ENCODE measurements at regions not wholly inside any gene's neighbourhood (a gene's known extent, or its start where the extent isn't known, plus 50 kb on each side); places are given as distances from the start of the nearest gene placed in this dataset.

DNA sequence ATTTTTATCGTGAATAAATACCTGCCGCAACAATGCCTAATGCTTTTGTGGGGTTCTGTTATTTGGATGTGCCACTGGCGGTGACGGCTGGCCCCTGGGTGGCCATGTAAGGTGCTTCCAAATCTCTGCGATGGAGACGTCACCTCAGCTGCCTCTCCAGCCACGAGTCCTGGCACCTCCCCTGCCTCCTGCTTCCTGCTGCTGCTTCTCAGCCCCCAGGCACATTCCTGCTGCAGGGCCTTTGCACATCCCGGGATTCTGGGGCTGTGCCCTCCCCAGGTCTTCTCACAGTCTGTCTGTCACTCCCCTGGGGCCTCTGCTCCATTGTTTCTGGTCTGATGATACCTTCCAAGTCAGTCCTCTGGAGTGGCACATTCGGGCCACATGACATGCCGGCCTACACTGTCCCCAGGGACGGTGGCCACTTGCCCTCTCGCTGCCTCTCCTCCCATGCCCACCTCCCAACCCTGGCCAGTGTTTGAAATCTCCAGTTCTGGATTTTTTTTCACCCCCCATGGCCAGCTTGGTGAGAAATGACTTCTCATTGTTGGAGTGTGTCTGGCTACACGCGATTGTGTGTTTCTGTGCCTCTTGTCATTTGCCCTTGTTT lies 151.8 kb downstream of the KIF26A start:
- H3K36me3 ChIP-seq (ENCODE audit: control insufficient read depth in 2 of 2, insufficient read depth in 1 of 2, low read length in 2 of 2): no peaks in the 10 kb centered on the region
- POLR2A ChIA-PET: no interaction called here
- TF ChIP-seq ZNF37A (tag by site-specific recombination; IDR thresholded peaks at IDR 0.05): no peak
- peak; percentile 88 for TF ChIP-seq ZNF623 (tag by site-specific recombination; IDR thresholded peaks at IDR 0.05)
- TF ChIP-seq SP7 (tag by site-specific recombination; IDR thresholded peaks at IDR 0.05): no peak
- TF ChIP-seq ZBTB26 (tag by site-specific recombination; optimal IDR thresholded peaks at IDR 0.05): no peak
- TF ChIP-seq ZNF660 (tag by site-specific recombination; IDR thresholded peaks at IDR 0.05): no peak
- H3K9me3 ChIP-seq (ENCODE audit: control insufficient read depth, insufficient read depth, low read depth, low read length): no peaks in the 10 kb centered on the region
- H3K27ac ChIP-seq (ENCODE audit: extremely low read depth, low read depth, low read length): no peak overlapping the region
- CTCF ChIA-PET: no interaction called here
- no peaks in the 10 kb centered on the region for H3K4me1 ChIP-seq (ENCODE audit: control insufficient read depth, insufficient read depth, low read length)
- no peak overlapping the region for H3K4me3 ChIP-seq (ENCODE audit: low read depth, low read length)

DNA sequence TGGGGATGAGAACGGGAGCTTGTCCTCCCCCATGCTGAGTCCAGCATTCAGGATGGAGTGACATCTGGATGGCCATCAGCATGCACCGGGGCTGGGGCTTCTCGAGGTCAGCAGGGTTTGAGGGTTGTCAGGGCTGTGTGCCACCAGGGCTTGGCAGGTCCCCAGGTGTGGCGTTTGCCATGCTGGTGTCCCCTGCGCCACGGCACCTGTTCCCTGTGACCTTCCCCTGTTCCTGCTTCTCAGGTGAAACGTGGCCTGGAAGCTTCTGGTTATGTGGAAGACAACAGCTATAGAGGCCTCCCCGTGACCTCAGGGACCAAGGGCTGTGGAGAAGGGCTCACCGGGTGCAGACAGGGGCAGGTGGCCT lies 152.4 kb downstream of the KIF26A start:
- ChIA-PET POLR2A (no interaction called here), CTCF (no interaction called here)
- H3K9me3 ChIP-seq (ENCODE audit: control insufficient read depth, insufficient read depth, low read depth, low read length): no peaks in the 10 kb centered on the region
- no peak overlapping the region for H3K27ac ChIP-seq (ENCODE audit: extremely low read depth, low read depth, low read length)
- H3K4me3 ChIP-seq (ENCODE audit: low read depth, low read length): no peak overlapping the region
- TF ChIP-seq ZBTB21 (tag by site-specific recombination; IDR thresholded peaks at IDR 0.05) (no peak), ZNF580 (tag by site-specific recombination; IDR thresholded peaks at IDR 0.05) (no peak), ZNF610 (tag by site-specific recombination; IDR thresholded peaks at IDR 0.05; ENCODE audit: borderline replicate concordance) (no peak), ZNF292 (tag by site-specific recombination; IDR thresholded peaks at IDR 0.05; ENCODE audit: borderline replicate concordance, low read depth) (no peak), ZIC2 (tag by site-specific recombination; IDR thresholded peaks at IDR 0.05) (no peak), ZNF629 (tag by site-specific recombination; IDR thresholded peaks at IDR 0.05) (no peak), ZNF658 (tag by site-specific recombination; IDR thresholded peaks at IDR 0.05) (no peak), ZNF449 (tag by site-specific recombination; IDR thresholded peaks at IDR 0.05) (no peak), TCF7L2 (IDR thresholded peaks at IDR 0.05; ENCODE audit: borderline replicate concordance, low read depth, low read length) (no peak), FEZF1 (tag by site-specific recombination; IDR thresholded peaks at IDR 0.05) (no peak), INSM2 (tag by site-specific recombination; IDR thresholded peaks at IDR 0.05) (no peak), ZNF223 (tag by site-specific recombination; IDR thresholded peaks at IDR 0.05) (no peak), ZNF26 (tag by site-specific recombination; IDR thresholded peaks at IDR 0.05) (no peak), ZNF600 (tag by site-specific recombination; IDR thresholded peaks at IDR 0.05) (no peak), ZNF76 (tag by site-specific recombination; IDR thresholded peaks at IDR 0.05; ENCODE audit: borderline replicate concordance, low read depth) (no peak)
- TF ChIP-seq, protein P1, sequence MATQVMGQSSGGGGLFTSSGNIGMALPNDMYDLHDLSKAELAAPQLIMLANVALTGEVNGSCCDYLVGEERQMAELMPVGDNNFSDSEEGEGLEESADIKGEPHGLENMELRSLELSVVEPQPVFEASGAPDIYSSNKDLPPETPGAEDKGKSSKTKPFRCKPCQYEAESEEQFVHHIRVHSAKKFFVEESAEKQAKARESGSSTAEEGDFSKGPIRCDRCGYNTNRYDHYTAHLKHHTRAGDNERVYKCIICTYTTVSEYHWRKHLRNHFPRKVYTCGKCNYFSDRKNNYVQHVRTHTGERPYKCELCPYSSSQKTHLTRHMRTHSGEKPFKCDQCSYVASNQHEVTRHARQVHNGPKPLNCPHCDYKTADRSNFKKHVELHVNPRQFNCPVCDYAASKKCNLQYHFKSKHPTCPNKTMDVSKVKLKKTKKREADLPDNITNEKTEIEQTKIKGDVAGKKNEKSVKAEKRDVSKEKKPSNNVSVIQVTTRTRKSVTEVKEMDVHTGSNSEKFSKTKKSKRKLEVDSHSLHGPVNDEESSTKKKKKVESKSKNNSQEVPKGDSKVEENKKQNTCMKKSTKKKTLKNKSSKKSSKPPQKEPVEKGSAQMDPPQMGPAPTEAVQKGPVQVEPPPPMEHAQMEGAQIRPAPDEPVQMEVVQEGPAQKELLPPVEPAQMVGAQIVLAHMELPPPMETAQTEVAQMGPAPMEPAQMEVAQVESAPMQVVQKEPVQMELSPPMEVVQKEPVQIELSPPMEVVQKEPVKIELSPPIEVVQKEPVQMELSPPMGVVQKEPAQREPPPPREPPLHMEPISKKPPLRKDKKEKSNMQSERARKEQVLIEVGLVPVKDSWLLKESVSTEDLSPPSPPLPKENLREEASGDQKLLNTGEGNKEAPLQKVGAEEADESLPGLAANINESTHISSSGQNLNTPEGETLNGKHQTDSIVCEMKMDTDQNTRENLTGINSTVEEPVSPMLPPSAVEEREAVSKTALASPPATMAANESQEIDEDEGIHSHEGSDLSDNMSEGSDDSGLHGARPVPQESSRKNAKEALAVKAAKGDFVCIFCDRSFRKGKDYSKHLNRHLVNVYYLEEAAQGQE (tag by site-specific recombination; IDR thresholded peaks at IDR 0.05): no peak
- H3K4me1 ChIP-seq (ENCODE audit: control insufficient read depth, insufficient read depth, low read length): no peaks in the 10 kb centered on the region
- H3K36me3 ChIP-seq (ENCODE audit: control insufficient read depth in 2 of 2, insufficient read depth in 1 of 2, low read length in 2 of 2): no peaks in the 10 kb centered on the region

Measured in HEK293 (cell line).